NCI-H748 (cell line): ENCODE measurements at regions not wholly inside any gene's neighbourhood (a gene's known extent, or its start where the extent isn't known, plus 50 kb on each side); places are given as distances from the start of the nearest gene placed in this dataset.

Source experiments
- DNase-seq: peaks from one replicate; lab custom pipeline; 2025; ENCODE audit not compliant: unreplicated experiment; lab: John Stamatoyannopoulos, UW

GRCh38 chr3:117786349-117786748 is 1076.8 kb downstream of the TUSC7 start:
- no peak for DNase-seq

DNA sequence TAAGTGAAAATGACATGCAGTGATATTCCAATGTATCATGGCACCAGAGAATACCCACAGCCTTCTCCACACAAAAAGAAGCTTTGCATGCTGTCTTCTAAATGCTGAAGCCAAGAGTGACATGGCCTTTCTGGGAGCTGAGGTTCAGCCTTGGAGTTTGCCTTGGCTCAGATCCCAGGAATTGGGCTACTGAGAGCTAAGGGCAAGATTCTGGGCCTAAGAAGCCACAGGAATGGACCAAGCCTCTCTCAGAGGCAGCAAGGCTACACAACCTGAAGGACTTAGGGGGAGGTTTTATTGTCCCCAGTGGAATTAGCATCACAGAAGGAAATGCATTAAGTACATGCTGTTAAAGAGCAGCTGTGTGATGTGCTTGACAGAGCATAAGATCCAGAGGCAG is 1078.5 kb downstream of the TUSC7 start:
- DNase-seq = no peak

DNA sequence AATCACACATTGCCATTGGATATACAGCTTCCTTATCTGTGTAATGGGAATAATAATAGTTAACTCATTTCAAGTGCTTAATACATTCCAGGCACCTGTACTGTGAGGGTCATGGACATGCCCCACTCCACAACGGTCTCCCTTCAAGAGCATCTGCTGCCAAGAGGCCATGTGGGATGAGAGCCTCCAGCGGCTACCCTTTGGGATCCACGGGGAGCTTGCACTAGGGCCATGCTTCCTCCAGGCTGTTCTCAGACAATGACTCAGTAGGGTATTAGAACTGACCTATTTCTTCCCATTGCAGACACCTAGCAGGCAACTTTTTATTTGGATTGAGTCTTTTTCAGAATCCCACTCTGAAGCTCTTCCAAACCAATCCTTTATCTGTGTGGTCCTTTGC is 1078.9 kb downstream of the TUSC7 start:
- no peak for DNase-seq

GRCh38 chr3:117790235-117790987 is 1080.8 kb downstream of the TUSC7 start:
- DNase-seq = no peak

DNA sequence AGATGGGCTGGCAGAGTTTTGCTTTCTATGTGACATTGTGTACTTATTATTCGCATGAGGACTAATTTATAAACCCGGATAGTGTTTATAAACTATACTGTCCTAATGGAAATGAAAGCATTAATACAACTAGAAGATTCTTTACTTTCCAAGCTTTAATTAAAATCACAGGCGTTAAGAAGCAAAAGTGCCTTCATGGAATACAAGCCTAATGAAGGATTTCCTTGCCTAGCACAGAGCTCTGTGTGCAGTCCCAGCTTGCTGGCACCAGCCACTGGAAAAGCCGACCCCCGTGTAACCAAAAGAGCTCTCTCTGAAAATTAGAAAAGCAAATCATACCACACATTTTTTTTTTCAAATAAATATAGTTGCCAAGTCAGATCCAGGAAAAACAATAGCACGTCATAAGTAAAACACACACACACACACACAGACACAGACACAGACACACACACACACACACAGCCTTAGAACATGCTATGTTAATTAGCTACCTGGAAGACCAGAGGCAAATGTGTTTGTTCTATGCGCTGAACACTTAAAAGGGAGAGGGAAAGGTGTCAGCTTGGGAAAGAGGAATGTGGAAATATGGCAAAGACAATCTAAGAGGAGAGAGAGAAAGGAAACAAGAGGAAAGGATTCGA is 1084.2 kb downstream of the TUSC7 start:
- peak; percentile 33 for DNase-seq

DNA sequence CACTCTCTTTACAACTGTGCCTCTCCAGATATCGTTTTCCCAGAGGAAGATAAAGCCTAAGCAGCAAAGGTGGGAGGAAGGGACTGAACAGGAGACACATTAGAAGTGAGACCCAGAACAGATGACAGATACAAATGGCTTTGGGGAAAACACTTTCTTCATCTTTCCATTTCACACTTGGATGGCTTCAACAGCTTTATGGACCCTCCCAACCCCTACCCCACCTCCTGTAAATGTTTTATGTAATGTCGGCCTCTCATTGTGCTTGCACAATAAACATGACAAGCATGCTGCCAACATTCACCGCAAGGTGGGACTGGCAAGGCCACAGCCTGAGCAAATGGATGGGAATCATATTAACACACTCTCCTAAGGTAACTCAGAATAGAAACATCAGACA is 1088.6 kb downstream of the TUSC7 start:
- no peak for DNase-seq

DNA sequence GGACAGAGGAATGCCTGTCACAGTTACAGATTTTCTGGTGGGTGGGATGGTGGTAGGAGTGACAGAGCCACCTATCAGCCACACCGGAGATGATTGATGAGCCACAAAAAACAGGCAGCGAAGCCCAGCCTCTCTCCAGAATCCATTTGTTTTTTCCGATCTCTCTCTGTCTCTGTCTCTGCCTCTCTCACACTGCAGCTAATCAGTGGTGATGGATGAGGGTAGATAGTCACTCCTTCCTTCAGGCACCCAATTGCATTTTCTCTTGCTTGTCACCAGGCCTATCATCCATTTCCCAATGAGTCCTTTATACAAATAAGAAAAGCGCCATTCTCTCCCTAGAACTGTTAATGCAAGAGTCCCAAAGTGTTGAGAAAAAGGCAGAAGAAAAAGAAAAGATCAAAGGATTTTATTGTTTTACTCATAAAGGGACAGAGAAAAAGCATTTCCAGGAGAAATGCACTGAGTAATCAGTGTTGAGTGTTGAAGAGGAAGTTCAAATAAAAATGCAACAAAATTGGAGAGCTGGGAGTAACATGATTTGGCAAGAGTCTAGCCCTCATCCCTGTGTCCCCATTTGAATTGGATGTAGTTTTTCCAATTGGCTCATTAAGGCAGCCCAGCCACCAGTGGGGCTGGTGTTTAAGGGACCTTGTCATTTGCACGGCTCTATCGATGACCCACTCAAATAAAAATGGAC is 1089.3 kb downstream of the TUSC7 start:
- DNase-seq = no peak

GRCh38 chr3:117799387-117799735 is 1089.8 kb downstream of the TUSC7 start:
- no peak for DNase-seq

- no peak for DNase-seq
These were observed 1092.3 kb downstream of the TUSC7 start for GRCh38 chr3:117801912-117802239.

GRCh38 chr3:117809186-117810081 is 1099.9 kb downstream of the TUSC7 start:
- no peak for DNase-seq

DNA sequence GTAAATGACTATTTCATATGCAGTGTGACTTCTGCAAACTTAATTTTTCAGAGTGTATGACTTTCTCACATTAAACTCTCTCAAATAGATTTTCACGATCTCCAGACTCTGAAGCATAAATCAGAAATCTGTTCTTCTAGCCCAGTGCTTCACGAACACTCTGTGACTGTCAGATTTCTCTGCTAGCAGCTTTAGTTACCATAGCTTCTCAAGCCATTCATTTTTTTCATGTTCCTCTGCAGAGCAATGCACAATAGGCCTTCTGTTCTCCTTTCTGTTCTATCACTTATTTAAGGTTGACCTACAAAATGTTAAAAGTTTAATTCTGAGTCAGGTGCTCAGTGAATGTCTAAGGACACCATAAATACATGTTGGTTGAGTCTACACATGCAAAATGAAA is 1102.2 kb downstream of the TUSC7 start:
- no peak for DNase-seq

DNA sequence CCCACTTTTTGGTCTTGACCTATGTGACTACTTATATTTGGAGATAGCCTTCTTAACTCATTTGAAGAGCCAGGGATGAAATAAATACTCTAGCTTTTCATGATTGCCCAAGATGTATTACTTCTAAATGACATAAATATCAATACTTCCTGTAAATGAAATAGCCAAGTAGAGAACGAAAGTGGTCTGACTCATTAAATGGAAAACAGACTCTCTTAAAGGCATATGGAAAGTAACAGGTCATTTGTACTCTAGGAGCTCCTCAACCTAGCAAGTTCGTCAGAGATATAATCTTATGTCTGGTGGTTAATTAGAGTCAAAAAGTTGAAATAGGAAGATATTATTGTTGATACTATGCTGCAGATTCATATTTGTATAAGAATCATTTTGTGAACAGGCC is 1105.4 kb downstream of the TUSC7 start:
- DNase-seq = no peak

DNA sequence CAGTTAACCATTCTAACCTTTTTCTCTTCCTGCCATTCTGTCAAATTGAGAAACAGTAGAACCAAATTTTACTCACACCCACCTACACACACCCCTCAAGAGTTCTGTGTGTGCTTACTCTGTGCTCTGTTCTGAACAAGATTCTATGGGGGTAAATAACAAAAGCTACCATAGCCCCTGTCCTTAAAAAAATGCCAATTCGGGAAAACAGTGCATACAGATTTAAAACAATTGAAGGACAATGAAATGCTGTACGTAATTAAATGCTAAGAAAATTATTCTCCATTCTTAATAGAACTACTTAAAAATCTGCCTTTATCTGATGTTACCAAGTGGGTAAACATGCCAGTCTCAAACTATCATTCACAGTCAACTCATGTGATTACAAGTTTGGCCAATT is 1107.5 kb downstream of the TUSC7 start:
- no peak for DNase-seq

DNA sequence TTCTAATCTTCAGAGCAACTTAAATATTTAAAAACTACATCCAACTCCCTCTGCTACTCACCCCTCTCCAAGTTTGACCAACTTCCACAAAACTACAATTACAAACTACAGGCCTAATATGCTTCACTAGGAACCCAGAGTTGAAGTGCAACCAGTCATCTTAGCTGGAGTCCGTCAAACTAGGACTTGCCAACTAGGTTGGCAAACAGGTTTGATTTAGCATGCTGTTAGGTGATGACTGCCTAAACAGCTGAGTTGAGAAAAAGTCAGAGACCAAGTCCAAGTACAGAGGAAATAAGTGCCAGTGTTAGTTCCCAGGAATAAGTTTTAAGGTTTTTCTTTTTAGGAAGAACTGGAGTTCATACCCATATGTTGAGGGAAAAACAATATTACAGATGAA is 1109.0 kb downstream of the TUSC7 start:
- no peak for DNase-seq

- no peak for DNase-seq
These were observed 1111.2 kb downstream of the TUSC7 start for GRCh38 chr3:117820658-117821299.

DNA sequence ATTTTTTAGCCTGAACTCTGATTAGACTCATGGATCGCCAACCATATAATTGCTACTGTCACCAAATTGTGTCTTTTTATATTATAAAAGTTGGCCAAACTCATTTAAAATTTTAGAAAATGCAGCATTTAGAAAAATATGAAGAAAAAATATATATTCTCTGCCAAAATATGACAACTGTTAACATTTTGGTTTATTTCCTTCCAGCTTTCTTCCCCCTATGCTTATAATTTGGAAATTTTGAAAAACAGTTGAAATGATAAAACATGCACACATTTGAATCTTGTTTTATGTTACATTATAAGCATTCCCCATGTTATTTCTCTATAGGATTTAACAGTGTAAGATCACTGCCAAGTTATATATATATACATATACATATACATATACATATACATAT is 1112.8 kb downstream of the TUSC7 start:
- no peak for DNase-seq

DNA sequence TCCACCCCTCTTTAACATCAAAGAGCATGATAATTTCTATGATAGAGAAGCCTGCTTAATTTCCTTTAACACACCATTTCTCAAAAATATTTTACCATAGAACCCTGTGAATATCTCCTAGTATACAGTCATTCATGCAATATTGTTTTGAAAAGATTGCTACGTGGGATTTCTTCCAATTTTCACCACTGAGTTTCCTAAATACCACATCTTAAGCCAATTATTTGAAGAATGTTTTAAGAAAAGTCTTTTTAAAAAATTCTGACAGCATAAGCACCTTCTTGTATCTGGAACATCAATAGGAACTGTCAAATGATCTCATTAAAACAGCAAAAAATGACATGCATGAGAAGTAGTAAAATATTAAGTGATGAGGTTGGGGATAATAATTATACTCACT is 1126.7 kb downstream of the TUSC7 start:
- no peak for DNase-seq

DNA sequence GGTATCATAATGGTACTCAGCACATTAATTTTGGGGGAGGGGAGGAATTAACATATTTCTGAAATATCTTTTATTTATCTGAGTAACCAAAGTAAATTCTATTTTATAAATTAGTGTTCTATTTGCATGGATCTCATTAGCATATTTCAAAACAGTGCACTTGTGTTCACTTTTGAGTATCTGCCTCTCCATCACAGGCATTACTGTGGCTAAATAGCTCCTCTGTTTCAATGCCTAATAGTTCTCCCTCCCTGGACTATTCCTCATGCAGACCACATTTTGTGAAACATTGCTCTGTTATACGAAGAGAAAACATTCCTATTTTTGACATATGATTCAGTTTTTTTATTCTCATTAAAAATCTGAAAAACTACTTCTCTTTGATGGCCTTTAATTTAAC is 1127.8 kb downstream of the TUSC7 start:
- DNase-seq = no peak

DNA sequence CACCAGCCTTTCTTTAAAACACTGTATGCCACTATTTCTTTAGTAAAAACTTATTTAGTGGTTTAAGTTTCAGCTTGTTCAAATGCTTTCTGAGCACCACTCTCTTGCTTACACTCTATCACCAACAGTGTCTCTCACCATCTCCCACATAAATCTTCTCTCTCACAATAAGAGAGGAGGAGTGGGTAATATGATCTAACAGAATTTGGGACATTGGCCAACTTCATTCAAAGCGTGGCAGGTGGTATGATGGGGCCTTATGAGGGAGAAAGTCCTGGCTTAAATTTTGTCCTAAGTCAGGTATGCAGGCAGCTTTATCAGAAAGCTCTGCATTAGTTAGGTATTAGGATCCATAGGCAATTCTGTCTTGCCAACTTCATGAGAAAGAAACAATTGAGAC is 1132.5 kb downstream of the TUSC7 start:
- peak; percentile 14 for DNase-seq

GRCh38 chr3:117843356-117843755 is 1133.8 kb downstream of the TUSC7 start:
- DNase-seq = no peak

DNA sequence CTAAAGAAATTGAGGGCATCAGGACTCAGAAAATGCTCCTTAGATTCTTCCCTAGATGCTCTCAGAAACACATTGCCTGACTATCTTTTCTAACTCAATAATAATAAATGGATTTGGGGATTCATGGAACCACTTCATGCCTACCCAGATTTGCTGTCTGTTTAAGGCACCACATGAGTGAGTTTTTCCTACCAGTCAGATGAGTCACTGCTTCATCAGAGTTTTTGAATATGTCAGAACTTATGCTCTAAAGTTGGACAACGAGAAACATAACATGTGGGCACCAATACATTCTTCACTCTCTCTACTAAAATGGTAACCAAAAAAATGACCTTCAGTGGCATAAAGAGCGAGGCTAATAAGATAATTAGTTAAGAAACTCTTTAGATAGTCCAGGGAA is 1135.1 kb downstream of the TUSC7 start:
- no peak for DNase-seq
